Cardiac muscle cell (in vitro differentiated cells and primary cell): ENCODE measurements at regions not wholly inside any gene's neighbourhood (a gene's known extent, or its start where the extent isn't known, plus 50 kb on each side); places are given as distances from the start of the nearest gene placed in this dataset.

ENCODE experiments used
- DNase-seq, 2 donors: peaks; one replicate each; pipeline versions ENCODE4 v3.0.0 to v3.0.0-alpha.2; 2010 to 2017; ENCODE audit warnings: low read depth in 1 of 2, low spot score in 1 of 2
- H3K27ac ChIP-seq: fragments of 200-600 bp; sonication (generic); 2 replicates; pipeline ENCODE4 v1.5.1; 2016
- H3K27me3 ChIP-seq: fragments of 200-600 bp; sonication (generic); 2 replicates; pipeline ENCODE4 v1.6.0; 2016; ENCODE audit warnings: control low read depth
- H3K36me3 ChIP-seq: fragments of 200-600 bp; sonication (generic); 2 replicates; pipeline ENCODE4 v1.5.1; 2016; ENCODE audit warnings: control low read depth
- H3K4me1 ChIP-seq: fragments of 200-600 bp; sonication (generic); 2 replicates; pipeline ENCODE4 v1.8.1; 2017; ENCODE audit warnings: low read depth, mild to moderate bottlenecking, mixed run types
- H3K4me3 ChIP-seq: fragments of 200-600 bp; sonication (generic); 2 replicates; pipeline ENCODE4 v1.5.1; 2016; ENCODE audit warnings: mild to moderate bottlenecking
- H3K9me3 ChIP-seq: fragments of 200-600 bp; sonication (generic); 2 replicates; pipeline ENCODE4 v1.5.1; 2017; ENCODE audit warnings: low read depth, mild to moderate bottlenecking, control low read depth
- CTCF ChIP-seq: IDR thresholded peaks from 2 replicates; pipeline ENCODE4 v1.5.1; 2012; ENCODE audit warnings: low read depth, mild to moderate bottlenecking, low read length

- H3K9me3 ChIP-seq, result no peaks in the 10 kb centered on the region
- H3K4me1 ChIP-seq, result peaks cover 8% of the 10 kb centered on the region
- no peak overlapping the region for H3K4me3 ChIP-seq
- H3K27ac ChIP-seq, result no peak overlapping the region
- no peak for TF ChIP-seq CTCF
- H3K27me3 ChIP-seq, result no peaks in the 10 kb centered on the region
- no peak for DNase-seq
- no peaks in the 10 kb centered on the region for H3K36me3 ChIP-seq
Measured at GRCh38 chr2:6692056-6692455, 173.7 kb downstream of the CMPK2 start.

DNA sequence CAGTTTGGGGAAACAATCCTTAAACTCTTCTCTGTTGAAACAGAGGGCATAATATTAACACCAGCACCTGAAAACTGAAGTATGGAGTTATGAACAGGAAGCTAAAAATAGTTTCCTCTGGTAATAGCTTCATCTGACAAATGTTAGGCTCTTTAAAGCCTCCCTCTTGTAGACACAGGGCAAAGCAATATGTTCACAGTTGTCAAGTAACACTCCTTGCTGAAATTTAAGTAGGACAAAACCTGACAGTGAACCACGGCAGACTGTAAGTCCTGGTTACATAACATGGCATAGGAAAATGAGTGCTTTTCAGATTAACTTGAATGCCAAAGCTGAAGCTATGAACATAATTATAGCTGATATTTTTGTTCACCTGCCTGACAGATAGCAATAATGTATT is 172.9 kb downstream of the CMPK2 start:
- DNase-seq, result peak in 1 of 2 donors; percentile 45
- Histone ChIP-seq H3K27me3 (no peaks in the 10 kb centered on the region), H3K27ac (no peak overlapping the region), H3K36me3 (no peaks in the 10 kb centered on the region), H3K4me3 (no peak overlapping the region), H3K4me1 (peaks cover 8% of the 10 kb centered on the region), H3K9me3 (no peaks in the 10 kb centered on the region)
- TF ChIP-seq CTCF, result no peak

- Histone ChIP-seq H3K36me3 (no peaks in the 10 kb centered on the region), H3K9me3 (no peaks in the 10 kb centered on the region), H3K4me3 (no peak overlapping the region), H3K4me1 (peaks cover 8% of the 10 kb centered on the region), H3K27ac (no peak overlapping the region), H3K27me3 (no peaks in the 10 kb centered on the region)
- no peak for TF ChIP-seq CTCF
- DNase-seq, result no peak
Measured at GRCh38 chr2:6694555-6694954, 171.2 kb downstream of the CMPK2 start.

GRCh38 chr2:6700335-6700734 is 165.4 kb downstream of the CMPK2 start:
- no peak for TF ChIP-seq CTCF
- peak in 1 of 2 donors; percentile 6 for DNase-seq

DNA sequence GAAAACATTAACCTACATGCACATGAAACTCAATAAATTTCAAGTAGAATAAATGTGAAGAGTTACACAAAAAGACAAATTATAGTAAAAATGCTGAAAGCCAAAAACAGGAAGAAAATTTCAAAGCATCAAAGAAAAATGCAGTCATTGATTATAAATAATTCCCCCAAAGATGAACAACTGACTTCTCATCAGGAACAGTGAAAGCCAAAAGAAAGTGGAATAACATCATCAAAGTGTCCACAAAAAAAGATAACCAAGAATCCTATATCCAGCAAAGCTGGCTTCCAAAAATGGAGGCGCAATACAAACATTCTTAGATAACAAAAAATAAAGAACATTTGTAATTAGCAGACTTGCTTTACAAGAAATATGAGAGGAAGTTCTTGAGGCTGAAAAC is 161.6 kb downstream of the CMPK2 start:
- Histone ChIP-seq H3K4me3 (no peak overlapping the region), H3K27ac (no peak overlapping the region), H3K27me3 (no peaks in the 10 kb centered on the region), H3K4me1 (no peaks in the 10 kb centered on the region), H3K36me3 (no peaks in the 10 kb centered on the region), H3K9me3 (peaks cover 6% of the 10 kb centered on the region)
- DNase-seq, result no peak
- TF ChIP-seq CTCF, result no peak

More at GRCh38 chr2:6700335-6700734, 165.4 kb downstream of the CMPK2 start:
- H3K4me1 ChIP-seq, result no peaks in the 10 kb centered on the region
- no peaks in the 10 kb centered on the region for H3K27me3 ChIP-seq
- no peak overlapping the region for H3K4me3 ChIP-seq
- H3K9me3 ChIP-seq, result peaks cover 6% of the 10 kb centered on the region
- H3K27ac ChIP-seq, result no peak overlapping the region
- H3K36me3 ChIP-seq, result no peaks in the 10 kb centered on the region

GRCh38 chr2:6721395-6721794 is 144.3 kb downstream of the CMPK2 start:
- no peak for DNase-seq
- Histone ChIP-seq H3K4me3 (no peak overlapping the region), H3K27ac (no peak overlapping the region), H3K4me1 (no peaks in the 10 kb centered on the region), H3K36me3 (no peaks in the 10 kb centered on the region), H3K9me3 (no peaks in the 10 kb centered on the region), H3K27me3 (no peaks in the 10 kb centered on the region)
- TF ChIP-seq CTCF, result no peak
